NCI-H226 (cell line): ENCODE measurements at regions not wholly inside any gene's neighbourhood (a gene's known extent, or its start where the extent isn't known, plus 50 kb on each side); places are given as distances from the start of the nearest gene placed in this dataset.
"Not testable (repeated sequence)": the region's sequence is repeated elsewhere in the genome, so short reads cannot be mapped to it uniquely, and the experiment has no call there.

ENCODE experiments used
- DNase-seq: peaks from one replicate; pipeline ENCODE4 v3.0.0-alpha.2; 2015

DNA sequence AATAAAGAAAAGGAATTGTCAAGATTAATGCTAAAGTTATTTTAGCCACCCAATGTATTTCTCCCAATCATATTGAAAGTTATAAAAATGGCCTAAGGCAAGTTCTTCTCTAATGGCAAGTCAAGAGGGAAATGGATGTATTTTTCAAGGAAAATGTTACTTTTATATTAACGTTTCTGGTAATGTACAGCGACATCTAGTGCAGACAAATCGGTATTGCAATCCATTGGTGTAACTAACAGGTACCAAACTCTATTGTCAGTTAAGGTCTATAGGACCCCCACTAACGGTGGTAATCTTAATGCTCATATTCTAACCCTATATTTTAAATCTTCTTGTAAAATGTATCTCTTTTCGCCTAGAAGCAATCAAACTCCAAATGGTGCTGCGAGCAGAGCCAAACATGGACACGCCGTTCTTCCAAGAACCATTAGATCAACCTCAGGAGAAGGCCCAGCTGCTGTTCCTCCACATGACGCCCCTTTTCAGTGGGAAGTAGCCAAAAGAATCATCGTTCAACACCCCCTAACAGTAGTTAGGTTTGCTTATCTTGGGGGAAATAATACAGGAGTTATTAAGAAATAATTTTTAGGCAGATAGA, 98.5 kb upstream of the PABPC3 start:
- DNase-seq: no peak

DNA sequence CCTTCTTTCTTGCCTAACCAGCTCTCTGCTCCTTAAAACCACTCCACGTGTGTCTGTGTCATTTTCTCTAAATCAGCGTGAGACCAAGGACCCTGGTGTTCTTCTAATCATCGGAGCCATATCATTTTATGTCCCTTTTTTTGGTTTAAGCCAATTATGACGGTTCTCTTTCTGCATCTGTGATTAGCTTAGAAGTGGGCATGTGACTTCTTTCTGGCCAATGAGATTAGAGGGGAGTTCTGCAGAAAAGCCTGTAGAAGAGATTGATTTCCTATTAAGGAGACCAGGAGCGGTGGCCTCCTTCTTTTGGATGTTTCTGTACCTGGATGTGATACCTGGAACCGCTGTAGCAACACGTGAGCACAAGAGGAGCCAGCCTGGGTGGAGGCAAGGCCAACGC, 97.5 kb upstream of the PABPC3 start:
- no peak for DNase-seq

GRCh38 chr13:25001476-25002206, 94.3 kb upstream of the PABPC3 start:
- no peak for DNase-seq

DNA sequence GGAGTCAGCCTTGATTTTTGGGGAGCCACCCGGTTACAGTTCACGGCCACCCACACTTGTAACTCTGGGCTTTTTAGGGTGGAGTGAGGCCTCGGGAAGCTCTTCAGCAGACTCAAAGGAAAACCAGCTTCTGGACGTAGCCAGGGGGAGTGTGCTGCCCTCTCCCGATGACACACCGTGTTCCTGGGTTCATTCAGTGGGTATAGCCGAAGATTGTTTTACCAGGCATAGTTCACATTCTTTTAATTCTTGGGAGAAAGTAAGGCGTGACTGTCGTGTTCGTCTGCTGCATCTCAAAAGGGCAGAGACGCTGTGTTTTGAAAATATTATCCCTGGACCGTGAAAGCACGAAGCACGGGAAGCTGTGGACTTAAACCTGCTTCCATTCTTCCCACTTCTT, 93.6 kb upstream of the PABPC3 start:
- DNase-seq: peak; percentile 67

- not testable (repeated sequence) for DNase-seq
Observed at GRCh38 chr13:25004489-25004888, 91.4 kb upstream of the PABPC3 start.

DNA sequence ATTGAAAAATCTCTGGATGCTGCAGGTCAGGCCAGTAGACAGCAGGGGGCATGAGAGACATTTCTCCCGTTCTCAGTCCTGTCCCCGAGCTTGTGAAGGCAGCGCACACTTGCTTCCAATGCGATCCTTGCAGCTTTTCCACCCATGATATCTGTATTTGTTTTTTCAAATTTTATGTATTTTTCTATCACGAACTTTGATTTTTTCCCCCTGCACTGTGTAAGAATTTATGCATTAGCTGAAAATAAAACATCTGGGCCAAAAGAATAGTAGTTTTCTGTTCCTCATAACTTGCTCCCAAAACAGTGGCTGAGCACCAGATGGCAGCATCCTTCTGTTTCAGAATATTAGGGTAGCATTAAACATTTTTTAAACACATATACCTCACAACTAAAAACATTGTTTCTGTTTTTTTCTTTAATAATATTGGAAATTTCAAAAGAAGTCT, 90.9 kb upstream of the PABPC3 start:
- not testable (repeated sequence) for DNase-seq

DNA sequence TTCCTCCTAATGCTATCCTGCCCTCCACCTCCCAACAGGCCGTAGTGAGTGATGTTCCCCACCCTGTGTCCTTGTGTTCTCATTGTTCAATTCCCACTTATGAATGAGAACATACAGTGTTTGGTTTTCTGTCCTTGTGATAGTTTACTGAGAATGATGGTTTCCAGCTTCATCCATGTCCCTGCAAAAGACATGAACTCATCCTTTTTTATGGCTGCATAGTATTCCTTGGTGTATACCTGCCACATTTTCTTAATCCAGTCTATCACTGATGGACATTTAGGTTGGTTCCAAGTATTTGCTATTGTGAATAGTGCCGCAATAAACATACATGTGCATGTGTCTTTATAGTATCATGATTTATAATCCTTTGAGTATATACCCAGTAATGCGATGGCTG, 88.5 kb upstream of the PABPC3 start:
- not testable (repeated sequence) for DNase-seq

DNA sequence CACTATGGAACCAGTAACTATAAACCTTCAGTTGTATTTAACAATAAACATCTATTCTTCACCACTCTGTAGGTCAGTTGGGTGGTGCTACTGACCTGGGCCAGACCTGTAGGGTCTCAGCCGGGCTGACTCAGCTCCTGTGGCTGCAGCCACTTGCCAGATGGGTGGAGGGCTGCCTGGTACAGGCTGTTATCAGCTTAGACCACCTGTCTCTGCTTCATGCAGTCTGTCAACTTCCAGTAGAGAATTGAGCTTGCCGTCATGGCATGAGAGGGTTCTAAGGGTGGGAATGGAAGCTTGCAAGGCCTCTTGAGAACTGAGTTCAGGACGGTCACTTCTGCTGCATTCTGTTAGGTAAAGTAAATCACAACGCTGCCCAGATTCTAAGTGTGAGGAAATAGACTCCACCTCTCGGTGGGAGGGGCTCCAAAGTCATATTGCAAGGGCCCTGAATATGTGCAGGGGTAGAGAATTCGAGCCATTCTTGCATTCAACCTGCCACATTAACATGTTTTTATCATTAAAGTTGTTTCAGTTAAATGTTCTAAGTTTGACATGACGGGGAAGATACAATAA, 81.5 kb upstream of the PABPC3 start:
- DNase-seq: not testable (repeated sequence)

DNA sequence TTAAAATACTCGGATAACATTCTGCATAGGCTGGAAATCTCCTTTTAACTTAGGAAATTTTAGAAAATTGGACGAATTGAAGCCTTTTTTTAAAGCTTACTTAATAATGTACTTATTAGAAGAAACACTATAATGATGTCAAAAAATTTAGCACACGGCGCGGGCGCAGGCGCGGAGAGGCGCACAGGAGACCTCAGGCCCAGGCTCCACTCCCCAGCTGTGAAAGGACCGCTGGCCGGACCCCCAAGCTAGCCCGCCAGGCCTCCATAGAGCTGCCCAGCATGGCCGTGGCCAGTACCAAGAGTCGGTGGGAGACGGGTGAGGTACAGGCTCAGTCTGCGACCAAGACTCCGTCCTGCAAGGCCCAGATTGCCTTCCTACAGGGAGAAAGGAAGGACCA, 78.8 kb upstream of the PABPC3 start:
- DNase-seq: not testable (repeated sequence)

DNA sequence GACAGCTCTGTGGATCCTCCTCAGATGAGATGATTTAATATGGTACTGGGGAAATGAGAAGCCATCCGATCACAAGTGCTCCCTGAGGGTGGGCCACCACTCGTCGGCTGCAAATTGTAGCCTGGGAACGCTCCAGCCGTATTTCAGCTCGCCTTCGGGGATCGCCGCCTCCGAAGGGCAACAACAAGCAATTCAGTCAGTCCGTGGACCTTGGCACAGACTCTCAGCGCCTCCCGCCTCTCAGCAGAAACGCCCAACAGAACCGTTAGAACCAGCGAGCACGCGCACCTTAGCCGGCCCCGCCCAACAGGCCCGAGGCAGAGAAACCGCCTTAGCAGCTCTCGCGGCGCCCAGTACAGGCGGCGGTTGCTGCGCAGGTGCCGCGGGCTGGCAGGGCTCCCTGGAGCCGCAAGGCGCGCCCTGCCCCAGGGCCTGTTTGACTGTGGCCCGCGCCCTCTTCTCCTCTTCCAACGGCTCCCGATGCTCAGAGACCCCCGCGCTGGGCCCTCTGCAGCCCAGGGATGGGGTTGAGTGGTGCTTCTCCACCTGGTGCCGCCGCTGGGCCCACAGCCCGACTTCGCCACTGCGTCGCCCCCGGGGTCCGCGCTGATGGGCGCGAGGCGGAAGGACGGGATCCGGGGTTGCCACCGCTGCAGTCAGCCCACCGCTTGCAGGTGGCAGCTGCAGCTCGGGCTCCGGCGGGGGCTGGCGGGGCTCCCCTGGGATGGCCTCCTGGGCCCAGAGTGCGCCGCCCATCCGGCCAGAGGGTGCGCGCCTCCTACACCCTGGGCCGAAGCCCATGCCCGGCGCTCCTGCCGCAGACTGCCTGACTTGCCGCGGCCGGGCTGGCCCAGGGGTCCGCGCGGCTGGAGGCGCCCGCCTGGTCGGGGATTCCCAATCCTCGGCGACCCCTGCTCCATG, 77.9 kb upstream of the PABPC3 start:
- peak; percentile 52 for DNase-seq

- no peak for DNase-seq
Observed at GRCh38 chr13:25018729-25019115, 77.2 kb upstream of the PABPC3 start.

GRCh38 chr13:25019741-25020140, 76.2 kb upstream of the PABPC3 start:
- DNase-seq: not testable (repeated sequence)

DNA sequence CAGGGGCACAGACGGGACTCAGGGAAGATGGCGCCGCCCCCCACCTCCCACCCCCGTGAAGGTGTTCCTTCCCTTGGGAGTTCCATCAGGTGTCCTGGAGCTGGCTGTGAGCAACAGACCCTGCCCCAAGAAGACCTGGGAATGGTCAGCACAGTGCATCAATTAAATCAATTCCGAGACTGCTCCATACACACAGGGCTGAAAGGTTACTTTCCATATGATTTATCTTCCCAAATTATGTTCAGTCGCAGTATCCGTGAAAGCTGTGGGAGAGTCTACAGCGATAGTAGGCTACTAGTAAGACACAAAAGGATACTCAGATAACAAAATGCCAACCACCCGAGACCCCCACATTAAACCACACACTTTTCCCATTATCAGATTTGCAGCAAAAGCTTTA, 71.8 kb upstream of the PABPC3 start:
- DNase-seq: no peak

DNA sequence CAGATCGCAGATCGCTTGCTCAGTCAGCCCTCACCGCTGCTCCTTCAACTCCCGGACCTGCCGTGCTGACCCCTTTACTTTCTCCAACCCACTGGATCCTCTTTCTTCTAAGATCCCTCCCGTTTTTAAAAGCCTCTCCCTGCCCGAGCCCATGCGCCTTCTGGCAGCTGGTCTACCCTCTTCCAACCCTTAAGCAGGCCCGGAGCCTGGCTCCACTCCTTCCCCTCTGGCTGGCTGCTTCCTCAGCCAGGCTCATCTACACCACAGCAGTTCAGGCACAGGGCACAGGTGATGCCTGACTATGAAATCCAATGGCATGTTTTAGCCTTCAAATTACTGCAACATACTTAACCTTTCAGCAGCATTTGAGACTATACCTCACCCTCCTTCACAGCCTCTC, 63.8 kb upstream of the PABPC3 start:
- DNase-seq: no peak

DNA sequence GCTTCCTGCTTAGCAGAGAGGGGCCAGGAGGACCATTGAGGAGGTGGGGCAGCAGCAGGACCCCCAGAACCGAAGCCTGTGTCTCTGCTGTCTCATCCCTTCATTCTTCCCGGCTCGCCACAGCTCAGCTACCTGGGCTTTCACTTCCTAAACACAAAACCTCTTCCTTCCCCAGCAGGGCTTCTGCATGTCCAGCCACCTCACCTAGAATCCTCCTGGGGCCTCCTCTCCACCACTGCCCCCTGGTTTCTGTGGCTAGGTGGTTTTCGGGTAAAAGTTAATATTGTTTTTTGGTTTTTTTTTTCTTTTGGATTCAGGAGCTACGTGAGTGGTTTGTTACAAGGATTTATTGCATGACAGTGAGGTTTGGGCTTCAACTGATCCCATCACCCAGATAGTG, 61.8 kb upstream of the PABPC3 start:
- DNase-seq: no peak

DNA sequence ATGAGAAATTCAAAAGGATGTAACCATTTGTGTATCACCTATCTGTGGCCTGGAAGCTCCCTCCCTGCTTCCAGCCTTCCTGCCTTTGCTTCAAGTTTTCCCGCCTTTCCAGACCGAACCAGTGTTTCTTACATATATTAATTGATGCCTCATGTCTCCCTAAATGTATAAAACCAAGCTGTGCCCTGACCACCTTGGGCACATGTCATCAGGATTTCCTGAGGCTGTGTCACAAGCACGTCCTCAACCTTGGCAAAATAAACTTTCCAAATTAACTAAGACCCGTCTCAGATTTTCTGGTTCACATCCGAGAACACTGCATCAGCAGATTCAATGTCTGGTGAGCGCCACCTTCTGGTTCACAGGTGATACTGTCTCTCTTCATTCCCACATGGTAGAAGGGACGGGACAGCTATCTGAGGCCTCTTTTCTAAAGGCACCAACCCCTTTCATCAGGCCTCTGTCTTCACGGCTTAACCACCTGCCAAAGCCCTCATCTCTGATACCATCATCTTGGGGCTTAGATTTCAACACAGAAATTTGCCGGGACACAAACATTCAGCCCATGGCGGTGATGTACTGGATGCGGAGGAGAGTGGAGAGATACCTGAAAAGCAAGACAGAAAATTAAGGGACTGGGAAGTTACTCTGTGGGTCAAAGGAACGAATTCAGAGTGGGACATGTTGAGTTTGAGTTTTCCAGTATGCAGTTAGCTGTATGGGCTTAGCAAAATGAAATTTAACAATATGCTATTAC, 58.7 kb upstream of the PABPC3 start:
- DNase-seq: peak; percentile 8

DNA sequence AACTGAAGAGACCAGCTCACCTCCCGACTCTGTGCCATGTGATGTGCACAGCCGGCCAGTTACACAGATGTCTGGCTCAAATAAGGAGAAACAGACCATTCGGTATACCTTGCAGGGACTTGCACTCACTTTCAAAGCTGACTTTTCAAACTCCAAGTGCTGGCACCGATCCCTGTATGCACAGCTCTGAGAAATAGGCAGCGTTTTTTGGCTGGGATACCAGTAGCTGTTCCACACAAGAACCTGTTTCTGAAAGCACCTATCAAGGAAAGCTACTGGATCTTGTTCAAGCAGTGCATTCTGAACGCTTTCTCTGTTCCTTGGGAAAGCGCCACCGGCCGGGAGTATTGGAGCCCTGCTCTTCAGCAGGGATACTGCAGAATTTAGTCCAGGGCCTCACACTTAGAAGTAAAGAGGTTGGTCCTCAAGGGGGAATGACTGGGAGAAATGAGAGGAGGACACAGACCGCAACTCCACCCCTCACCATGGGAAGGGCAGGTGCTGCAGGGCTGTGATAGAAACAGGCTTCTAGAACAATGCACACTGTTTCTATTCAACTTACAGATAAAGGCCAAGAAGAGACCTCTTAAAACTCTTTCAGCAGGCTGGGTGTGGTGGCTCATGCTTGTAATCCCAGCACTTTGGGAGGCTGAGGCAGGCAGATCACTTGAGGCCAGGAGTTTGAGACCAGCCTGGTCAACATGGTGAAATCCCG, 53.6 kb upstream of the PABPC3 start:
- no peak for DNase-seq

- DNase-seq: no peak
Observed at GRCh38 chr13:25044071-25044470, 51.9 kb upstream of the PABPC3 start.
